CD4-positive, alpha-beta T cell treated with Interferon alpha-2 for 1 hour (primary cell): ENCODE measurements at regions not wholly inside any gene's neighbourhood (a gene's known extent, or its start where the extent isn't known, plus 50 kb on each side); places are given as distances from the start of the nearest gene placed in this dataset.

Source experiments
- DNase-seq, 2 donors: peaks; one replicate each; pipeline ENCODE4 v3.0.0-alpha.2; 2020 to 2022

DNA sequence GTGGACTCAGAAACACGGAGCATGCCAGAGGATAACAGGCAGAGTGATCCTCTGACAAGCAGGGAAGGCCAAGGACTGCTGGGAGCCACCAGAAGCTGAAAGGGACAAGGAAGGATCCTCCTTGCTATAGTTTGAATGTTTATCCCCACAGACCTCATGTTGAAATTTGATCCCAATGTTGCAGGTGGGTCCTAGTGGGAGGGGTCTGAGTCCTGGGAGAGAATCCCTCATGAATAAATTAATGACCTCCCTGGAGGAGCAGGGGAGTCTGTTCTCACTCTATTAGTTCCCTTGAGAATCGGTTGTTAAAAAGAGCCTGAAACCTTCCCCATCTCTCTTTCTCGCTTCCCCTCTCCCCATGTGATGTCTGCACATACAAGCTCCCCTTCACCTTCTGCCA lies 124.4 kb downstream of the FBXO15 start:
- DNase-seq, result no peak

- no peak for DNase-seq
Observed at GRCh38 chr18:74019864-74020263, 127.8 kb downstream of the FBXO15 start.

DNA sequence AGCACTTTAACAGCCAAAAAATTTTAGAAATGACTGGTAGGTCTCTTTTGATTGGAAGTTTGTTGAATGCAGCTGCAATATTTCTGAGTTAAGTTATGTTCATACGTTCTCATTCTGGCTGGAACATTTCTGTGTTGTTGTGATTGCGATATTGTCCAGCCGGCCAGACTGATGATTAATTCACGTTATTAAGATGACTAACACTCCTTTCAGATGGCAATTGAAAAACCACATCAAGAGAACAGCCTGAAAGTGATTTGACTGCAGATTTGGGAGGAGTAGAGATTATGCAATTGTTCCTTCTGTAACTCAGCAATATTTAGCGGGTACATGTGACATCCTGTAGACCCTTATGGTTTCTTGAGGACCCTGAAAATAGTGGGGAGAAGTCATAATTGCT lies 133.7 kb downstream of the FBXO15 start:
- DNase-seq, result no peak

GRCh38 chr18:74012954-74013630 lies 134.5 kb downstream of the FBXO15 start:
- no peak for DNase-seq

DNA sequence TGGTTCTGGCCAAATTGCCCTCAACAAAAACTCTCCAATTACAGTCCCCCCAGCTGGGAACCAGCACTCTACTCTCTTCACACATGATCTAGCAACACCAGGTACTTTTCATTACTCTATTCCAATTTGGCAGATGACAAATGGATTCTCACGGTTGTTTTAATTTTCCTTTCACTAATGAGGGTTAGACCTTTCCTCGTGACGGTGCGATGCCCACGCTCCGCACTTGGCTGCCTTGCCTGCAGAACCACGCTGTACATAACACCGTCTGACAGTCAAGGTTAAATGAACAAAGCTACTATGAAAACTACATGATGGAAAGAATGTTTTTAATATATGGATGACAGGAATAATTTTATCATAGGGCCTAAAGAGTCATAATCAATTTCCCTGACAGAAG lies 141.5 kb downstream of the FBXO15 start:
- no peak for DNase-seq

- DNase-seq, result no peak
Observed at GRCh38 chr18:74005320-74006109, 142.1 kb downstream of the FBXO15 start.

GRCh38 chr18:73992242-73993022 lies 155.2 kb downstream of the FBXO15 start:
- no peak for DNase-seq

GRCh38 chr18:73991570-73991969 lies 156.1 kb downstream of the FBXO15 start:
- DNase-seq, result no peak

DNA sequence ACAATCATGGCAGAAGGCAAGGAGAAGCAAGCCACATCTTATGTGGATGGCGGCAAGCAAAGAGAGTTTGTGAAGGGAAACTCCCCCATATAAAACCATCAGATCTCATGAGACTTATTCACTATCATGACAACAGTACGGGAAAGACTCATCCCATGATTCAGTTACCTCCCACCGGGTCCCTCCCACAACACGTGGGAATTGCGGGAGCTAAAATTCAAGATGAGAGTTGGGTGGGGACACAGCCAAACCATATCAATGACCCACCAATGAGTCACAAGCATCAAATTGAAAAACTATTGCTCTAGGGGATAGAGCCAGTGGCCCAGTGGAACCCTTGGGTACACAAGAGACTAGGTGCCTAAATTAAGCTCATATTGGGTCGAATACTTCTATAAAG lies 157.4 kb downstream of the FBXO15 start:
- no peak for DNase-seq

- no peak for DNase-seq
Observed at GRCh38 chr18:73987247-73987980, 160.2 kb downstream of the FBXO15 start.

DNA sequence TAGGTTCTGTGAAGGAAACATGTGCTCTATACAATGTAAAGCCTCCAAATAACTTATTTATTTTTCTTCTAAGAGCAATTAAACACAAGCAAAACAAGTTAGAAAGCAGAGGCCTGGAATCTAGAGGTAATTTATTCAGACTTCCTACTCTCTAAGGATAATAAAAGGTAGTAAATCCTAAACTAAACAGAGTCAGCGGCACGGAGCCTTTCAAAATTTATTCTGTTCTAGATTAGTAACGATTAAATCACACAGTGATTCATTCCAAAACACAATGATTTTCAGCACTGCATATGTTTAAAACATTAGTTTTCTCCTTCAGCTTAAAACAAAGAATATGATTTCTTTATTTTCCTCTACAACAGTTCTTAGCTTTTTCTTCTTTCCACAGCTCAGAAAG lies 160.9 kb downstream of the FBXO15 start:
- no peak for DNase-seq

DNA sequence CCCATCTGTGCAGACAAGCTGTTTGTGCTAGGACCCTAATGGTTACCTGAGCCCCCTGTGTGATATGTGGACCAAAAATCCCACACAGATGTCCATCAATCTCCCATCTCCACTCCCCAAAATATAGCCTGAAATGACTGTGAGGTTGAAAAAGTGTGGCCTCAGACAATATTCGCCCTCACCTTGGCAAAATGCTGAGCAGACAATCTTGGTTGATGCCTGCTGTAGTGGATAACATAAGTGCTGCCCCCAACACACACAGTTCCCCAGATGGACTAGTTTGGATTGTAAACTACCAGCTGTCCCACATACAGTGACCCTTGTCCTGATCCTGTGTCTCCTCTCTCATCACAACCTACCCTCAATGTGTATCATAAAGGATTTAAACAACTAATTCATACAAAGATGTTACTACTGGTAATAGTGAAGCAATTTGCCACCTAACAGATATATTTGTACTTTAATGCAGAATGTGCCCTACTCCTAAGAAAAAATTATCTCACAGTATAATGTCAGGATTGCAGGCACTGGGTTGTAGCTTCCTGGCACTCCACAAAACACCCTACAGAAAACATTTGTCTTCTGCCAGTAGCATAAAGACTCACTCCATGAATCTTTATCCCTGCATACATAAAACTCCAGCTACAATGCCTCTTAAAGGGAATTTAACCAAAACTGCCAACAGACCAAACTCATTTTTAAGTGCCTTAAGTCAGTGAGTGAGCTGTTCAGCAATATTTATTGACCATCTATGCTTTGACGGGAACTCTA lies 161.6 kb downstream of the FBXO15 start:
- no peak for DNase-seq

GRCh38 chr18:73983970-73984369 lies 163.7 kb downstream of the FBXO15 start:
- no peak for DNase-seq

DNA sequence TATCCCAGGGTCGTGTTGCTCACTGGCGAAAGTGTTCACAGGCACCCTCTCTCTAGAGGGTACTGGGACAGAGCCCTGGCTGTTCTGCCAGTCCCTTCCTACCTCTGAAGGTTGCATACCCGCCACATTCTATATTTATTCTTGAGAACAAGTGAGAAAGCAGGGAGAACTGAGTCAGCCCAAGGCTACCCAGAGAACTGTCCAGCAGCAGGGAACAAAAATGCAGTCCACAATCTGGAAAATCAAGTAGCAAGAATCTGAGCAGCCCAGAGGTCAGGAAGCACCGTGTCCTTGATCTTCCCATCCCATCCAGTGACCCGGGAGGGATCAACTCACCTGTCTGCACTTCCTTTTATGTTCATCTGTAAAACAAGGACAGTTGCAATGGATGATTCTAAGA lies 164.1 kb downstream of the FBXO15 start:
- DNase-seq, result no peak

- DNase-seq, result no peak
Observed at GRCh38 chr18:73981796-73982195, 165.8 kb downstream of the FBXO15 start.

DNA sequence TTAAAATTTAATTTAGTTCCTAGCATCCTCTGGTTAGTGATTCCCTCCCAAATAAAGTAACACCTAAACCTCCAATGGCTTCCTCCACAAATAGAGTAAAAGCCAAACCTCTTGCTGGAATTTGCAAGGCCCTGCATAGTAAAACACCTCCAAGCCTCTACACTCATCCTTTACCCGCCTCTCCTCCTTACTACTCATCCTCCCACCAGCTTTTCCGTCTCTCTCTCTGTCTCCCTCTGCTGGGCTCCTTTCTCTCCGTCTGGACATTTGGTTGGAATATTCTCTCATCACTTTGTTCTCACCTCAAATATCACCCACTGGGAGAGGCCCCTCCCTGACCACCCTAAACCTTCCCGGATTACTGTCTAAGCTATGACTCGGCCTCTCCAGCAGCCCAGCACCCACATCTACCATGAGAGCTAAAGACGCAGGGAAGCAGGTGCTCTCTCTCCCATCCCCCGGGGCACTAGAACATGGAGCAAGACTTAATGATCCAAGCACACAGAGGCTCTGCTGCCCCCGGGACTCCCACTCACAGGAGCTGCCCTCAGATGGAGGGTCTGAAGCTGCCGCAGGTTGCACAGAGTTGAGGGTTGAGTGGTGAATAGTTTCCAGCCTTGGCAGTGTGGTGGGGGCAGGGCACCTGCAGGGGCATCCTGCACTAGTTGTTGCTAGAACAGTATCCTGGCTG lies 167.2 kb downstream of the FBXO15 start:
- DNase-seq, result no peak

GRCh38 chr18:73979742-73980141 lies 167.9 kb downstream of the FBXO15 start:
- DNase-seq, result no peak

- no peak for DNase-seq
Observed at GRCh38 chr18:73976433-73976832, 171.2 kb downstream of the FBXO15 start.

DNA sequence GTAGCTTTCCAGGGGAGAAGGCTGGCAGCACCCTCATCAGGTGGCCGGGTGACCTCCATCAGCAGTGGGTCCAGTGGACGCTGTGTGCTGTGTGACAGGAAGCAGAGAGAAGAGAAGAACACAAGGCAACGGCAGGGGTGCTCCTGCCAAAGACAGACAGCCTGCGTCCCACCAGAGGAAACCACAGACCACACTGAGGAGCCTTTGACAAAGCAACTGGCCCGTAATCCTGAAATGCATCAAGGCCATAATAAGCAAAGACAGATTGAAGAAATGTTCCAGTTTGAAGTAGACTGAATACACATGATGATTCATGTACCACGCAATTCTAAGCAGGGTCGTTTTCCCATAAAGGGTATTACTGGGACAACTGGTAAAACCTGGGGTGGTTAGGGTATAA lies 172.4 kb downstream of the FBXO15 start:
- no peak for DNase-seq

- no peak for DNase-seq
Observed at GRCh38 chr18:73973972-73974371, 173.7 kb downstream of the FBXO15 start.

DNA sequence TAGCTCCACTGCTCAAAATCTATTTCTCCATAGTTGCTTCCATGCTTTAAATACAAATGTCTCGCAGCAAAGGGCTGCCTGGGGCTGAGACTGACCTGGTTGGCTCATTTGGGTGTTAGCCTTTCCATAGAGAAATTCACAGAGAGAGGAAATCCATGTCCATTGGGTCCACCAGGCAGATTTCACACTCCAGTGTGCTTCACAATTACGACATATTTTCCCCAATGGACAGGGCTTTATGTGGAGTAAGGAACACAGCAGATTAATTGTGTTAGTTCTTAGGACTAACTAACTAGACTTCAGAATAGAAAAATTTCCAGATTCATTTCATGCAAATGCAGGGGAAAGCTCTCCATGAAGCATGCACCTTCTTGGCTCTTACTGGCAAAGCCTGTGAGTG lies 180.7 kb downstream of the FBXO15 start:
- no peak for DNase-seq

DNA sequence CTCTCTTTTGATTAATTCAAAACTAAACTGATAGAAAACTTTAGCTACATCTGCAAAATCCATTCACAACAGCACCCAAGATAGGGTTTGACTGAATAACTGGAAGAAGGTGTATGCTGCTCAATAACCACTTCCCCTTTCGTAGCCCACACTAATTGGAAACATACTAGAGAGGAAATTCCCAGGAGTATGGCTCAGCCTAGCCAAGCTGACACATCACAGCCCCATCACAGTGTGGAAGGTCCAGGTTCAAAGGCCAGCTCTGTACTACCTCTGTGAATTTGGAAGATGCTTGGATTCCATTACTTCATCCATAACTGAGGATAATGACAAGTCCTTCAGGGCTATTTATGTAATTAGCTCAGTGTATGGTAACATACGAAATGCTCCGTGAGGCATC lies 185.4 kb downstream of the FBXO15 start:
- no peak for DNase-seq
